ENCODE measurements at regions not wholly inside any gene's neighbourhood (a gene's known extent, or its start where the extent isn't known, plus 50 kb on each side); places are given as distances from the start of the nearest gene placed in this dataset.
"Not testable (repeated sequence)": the region's sequence is repeated elsewhere in the genome, so short reads cannot be mapped to it uniquely, and the experiment has no call there.

GRCh38 chr2:126085011-126085795 is 570.8 kb upstream of the GYPC start:
- no peak for DNase-seq (ENCODE audit: low read depth)

GRCh38 chr2:126100962-126101361 is 555.0 kb upstream of the GYPC start:
- DNase-seq (ENCODE audit: low read depth): no peak

- no peak for DNase-seq (ENCODE audit: low read depth)
These were observed 550.0 kb upstream of the GYPC start for GRCh38 chr2:126106006-126106405.

- DNase-seq (ENCODE audit: low read depth): no peak
These were observed 548.1 kb upstream of the GYPC start for GRCh38 chr2:126107883-126108282.

DNA sequence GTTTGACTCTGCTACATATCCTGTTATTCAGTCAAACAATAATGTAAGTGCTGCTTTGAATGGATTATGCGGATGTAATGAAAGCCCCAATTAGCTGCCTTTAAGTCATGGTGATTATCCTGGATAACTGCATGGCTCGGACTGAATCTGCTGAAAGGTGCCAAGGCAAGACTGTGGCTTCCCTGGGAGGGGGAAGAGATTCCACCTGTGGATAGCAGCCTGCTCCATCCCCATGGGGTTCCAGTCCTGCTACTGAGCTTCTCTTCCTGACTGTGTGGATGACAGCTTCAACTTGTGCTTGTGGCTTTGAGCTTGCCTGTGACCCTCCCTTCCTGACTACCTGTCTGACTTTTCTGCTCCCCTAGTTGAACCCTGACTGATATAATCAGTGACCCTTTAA is 540.0 kb upstream of the GYPC start:
- no peak for DNase-seq (ENCODE audit: low read depth)

GRCh38 chr2:126117886-126118285 is 538.1 kb upstream of the GYPC start:
- no peak for DNase-seq (ENCODE audit: low read depth)

DNA sequence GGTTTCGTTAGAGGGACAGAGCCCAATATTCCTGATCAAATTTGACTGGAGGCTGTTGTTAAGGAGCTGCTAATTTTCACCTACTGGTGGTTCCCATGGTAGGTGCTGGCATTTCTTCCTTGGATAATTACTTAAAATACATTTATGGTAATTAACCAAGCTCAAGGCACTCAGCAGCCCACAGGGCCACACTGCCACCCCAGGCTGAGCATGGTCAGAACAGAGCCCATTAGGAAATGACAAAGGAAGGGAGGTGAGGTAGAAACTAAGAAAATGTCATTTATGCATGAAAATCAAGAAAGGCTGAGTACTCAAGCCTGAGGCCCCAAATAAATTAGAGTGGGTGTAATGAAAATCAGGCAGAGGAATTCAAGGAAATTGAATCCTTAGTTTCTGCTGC is 510.2 kb upstream of the GYPC start:
- no peak for DNase-seq (ENCODE audit: low read depth)

GRCh38 chr2:126154256-126154785 is 501.6 kb upstream of the GYPC start:
- no peak for DNase-seq (ENCODE audit: low read depth)

- DNase-seq (ENCODE audit: low read depth): not testable (repeated sequence)
These were observed 495.0 kb upstream of the GYPC start for GRCh38 chr2:126160950-126161349.

DNA sequence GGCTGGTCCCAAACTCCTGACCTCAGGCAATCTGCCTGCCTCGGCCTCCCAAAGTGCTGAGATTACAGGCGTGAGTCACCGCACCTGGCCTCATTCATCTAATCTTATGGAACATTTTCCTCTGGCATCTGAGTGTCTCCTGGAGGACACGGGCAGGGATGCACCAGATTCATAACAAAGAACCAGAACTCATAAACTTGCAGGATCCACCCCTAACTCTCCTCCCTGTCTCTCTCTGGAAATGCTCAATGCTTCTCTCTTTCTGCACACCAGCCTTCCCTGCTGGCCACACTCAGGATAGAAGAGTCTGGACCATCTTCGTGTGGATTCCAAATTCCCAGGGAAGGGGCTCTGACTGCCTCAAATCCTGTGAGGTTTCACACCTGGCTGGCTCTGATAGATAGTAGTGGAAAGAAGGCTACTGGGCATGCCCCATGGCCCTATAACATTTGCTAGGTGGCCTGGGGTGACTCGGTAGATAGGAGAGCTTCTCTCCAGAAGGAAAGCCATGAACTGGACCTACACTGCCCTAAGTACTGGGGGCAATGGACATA is 483.2 kb upstream of the GYPC start:
- DNase-seq (ENCODE audit: low read depth): no peak

GRCh38 chr2:126175222-126175621 is 480.7 kb upstream of the GYPC start:
- DNase-seq (ENCODE audit: low read depth): no peak

DNA sequence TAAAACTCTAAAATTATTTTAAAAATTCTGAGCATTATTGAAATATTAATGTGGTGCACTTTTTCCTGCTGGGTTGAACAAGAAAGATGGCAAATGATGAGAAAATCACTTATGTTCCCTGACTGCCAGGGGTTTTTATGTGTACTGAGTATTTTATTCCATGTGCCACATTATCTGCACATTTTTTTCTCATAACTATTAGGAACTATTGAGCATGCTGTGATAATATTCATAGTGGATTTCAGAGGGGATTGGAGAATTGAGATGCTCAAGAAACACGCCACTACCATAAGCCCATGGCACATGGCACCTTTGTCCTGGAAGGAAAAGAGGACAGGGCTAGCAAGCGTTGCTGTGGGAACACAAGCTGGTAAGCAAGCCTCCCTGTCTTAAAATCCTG is 478.5 kb upstream of the GYPC start:
- DNase-seq (ENCODE audit: low read depth): no peak

GRCh38 chr2:126187668-126188067 is 468.3 kb upstream of the GYPC start:
- no peak for DNase-seq (ENCODE audit: low read depth)

DNA sequence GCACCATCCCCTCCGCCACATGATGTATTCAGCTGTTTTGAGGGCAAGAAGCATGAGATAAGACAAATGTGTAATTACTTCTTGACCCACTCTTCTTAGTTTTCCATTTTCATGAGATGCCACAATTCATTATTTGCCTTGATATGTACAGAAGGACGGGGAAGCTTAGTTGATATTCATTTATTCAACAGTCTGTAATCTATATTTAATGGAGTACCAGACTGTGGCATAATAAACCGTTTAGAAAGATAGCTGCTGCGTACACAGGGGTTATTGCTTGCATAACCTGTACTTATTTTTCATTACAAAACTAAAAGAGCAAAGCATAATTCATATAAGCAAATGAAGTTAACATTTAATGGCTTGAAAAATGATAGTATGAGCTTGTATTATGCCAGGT is 466.4 kb upstream of the GYPC start:
- DNase-seq (ENCODE audit: low read depth): no peak

DNA sequence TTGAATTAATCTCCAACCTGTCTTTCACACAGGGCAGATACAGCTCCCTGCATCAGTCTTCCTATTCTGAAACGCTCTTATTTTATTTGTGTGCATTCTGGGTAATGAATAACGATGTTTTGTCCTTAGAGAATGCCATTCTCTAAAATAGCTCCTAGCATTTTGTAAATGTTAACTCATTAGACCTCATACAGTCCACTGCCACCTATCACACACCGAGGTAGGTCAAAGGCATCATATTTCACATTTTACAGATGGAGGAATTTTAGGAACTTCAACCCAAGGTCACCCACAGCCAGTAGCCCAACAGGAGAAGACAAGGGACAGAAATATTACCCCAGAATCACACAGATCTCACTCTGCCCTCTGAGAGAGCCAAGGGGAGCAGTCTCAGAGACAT is 455.4 kb upstream of the GYPC start:
- DNase-seq (ENCODE audit: low read depth): no peak

- DNase-seq (ENCODE audit: low read depth): no peak
These were observed 447.7 kb upstream of the GYPC start for GRCh38 chr2:126208266-126208665.

GRCh38 chr2:126212735-126213134 is 443.2 kb upstream of the GYPC start:
- DNase-seq (ENCODE audit: low read depth): no peak

- DNase-seq (ENCODE audit: low read depth): no peak
These were observed 436.9 kb upstream of the GYPC start for GRCh38 chr2:126219081-126219480.

DNA sequence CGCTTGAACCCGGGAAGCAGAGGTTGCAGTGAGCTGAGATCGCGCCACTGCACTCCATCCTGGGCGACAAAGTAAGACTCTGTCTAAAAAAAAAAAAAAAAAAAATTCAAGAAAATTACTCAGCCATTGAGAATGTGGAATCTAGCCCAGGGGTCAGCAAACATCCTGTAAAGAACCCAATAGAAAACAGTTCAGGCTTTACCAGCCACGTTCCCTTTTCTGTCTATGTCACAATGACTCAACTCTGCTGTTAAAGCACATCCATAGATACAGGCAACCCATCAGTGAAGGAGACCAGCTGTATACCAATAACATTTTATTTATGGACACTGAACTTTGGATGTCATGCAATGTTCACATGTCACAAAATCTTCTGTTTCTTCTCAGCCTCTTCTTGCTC is 435.6 kb upstream of the GYPC start:
- DNase-seq (ENCODE audit: low read depth): no peak

DNA sequence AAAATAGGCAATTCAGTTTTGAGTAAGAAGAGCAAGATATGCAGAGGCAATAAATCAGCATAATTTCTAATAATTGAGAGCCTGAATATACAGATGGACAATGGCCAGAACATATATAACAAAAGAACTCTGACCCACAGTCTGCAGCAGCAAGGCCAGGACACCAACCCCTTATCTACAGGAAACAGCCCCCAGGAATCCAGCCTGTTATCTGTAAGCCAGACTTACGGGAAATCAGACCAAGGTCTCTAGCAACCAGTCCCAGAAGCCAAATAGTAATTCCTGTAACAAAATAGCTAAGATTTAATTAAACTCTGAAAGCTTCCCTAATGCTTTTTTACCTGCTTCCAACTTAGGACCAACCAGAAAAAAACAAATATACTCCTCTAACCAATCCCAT is 434.5 kb upstream of the GYPC start:
- no peak for DNase-seq (ENCODE audit: low read depth)

- no peak for DNase-seq (ENCODE audit: low read depth)
These were observed 433.7 kb upstream of the GYPC start for GRCh38 chr2:126222278-126222677.

DNA sequence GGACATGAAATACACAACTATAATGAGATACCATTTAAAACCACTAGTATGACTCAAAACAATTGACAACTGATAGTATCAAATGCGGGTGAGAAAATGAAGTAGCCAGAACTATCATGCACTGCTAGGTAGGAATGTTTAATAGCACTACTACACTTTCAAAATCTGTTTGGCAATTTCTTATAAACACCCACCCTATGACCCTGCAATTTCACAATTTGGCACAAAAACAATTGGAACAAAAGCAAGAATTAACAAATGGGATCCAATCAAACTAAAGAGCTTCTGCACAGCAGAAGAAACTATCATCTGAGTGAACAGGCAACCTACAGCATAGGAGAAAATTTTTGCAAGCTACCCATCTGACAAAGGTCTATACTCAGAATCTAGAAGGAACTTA is 431.2 kb upstream of the GYPC start:
- no peak for DNase-seq (ENCODE audit: low read depth)

- no peak for DNase-seq (ENCODE audit: low read depth)
These were observed 428.7 kb upstream of the GYPC start for GRCh38 chr2:126227250-126227649.

DNA sequence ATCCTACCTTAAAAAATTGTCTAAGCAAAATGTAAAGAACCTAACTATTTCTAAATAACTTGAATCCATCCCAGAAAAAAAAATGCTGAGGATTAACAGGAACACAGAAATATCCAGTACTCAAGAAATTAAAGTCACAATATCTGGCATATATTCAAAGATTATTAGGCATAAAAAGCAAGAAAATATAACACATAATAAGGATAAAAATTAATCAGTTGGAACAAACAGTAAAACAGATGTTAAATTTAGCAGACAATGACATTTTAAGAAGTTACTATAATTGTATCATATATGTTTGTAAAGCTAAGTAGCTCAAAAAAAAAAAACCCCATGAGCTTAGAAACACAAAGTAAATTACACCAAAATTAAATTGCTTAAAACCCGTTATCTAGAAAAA is 427.4 kb upstream of the GYPC start:
- DNase-seq (ENCODE audit: low read depth): no peak
